AG09319 (cell line): ENCODE measurements at regions not wholly inside any gene's neighbourhood (a gene's known extent, or its start where the extent isn't known, plus 50 kb on each side); places are given as distances from the start of the nearest gene placed in this dataset.

Source experiments
- DNase-seq: peaks from one replicate; pipeline ENCODE4 v3.0.0-alpha.2; 2010; ENCODE audit warnings: low read depth; ENCODE audit errors: extremely low read depth
- TF ChIP-seq, protein P1 (sequence below): IDR thresholded peaks from 2 replicates; pipeline ENCODE4 v1.5.1; 2011; ENCODE audit warnings: low read depth, mild to moderate bottlenecking, inconsistent platforms, low read length, moderate library complexity

DNA sequence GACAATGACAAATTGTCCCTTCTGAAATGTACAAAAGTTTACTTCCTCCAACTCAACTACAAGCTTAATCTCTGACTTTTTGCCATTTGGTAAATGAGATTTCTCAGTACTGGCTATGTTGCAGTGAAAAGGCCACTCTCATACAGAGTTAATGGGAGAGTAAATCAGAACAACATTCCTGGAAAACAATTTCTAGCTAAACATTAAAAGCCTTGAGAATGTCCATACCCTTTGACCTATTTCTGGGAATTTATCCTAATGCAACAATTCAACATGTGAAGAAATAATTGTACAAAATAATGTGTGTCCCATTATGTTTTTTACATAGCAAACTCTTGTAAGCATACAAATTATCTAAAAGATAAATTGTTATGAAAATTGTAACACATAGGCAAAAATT lies 56.3 kb upstream of the SPEF2 start:
- no peak for DNase-seq
- TF ChIP-seq, protein P1, sequence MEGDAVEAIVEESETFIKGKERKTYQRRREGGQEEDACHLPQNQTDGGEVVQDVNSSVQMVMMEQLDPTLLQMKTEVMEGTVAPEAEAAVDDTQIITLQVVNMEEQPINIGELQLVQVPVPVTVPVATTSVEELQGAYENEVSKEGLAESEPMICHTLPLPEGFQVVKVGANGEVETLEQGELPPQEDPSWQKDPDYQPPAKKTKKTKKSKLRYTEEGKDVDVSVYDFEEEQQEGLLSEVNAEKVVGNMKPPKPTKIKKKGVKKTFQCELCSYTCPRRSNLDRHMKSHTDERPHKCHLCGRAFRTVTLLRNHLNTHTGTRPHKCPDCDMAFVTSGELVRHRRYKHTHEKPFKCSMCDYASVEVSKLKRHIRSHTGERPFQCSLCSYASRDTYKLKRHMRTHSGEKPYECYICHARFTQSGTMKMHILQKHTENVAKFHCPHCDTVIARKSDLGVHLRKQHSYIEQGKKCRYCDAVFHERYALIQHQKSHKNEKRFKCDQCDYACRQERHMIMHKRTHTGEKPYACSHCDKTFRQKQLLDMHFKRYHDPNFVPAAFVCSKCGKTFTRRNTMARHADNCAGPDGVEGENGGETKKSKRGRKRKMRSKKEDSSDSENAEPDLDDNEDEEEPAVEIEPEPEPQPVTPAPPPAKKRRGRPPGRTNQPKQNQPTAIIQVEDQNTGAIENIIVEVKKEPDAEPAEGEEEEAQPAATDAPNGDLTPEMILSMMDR = no peak

DNA sequence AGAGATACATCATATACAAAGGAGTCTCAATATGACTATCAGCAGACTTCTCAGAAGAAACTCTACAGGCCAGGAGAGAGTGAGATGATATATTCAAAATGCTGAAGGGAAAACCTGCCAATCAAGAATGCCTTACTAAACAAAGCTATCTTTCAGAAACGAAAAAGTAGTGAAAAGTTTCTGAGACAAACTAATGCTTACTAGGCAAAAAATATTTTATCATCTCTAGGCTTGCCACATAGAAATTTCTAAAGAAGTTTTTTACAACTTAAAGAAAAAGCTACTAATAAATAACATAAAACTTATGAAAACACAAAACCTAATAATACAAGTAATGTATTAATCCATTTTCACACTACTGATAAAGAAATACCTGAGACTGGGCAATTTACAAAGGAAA lies 59.9 kb upstream of the SPEF2 start:
- no peak for DNase-seq
- TF ChIP-seq, protein P1 = no peak

DNA sequence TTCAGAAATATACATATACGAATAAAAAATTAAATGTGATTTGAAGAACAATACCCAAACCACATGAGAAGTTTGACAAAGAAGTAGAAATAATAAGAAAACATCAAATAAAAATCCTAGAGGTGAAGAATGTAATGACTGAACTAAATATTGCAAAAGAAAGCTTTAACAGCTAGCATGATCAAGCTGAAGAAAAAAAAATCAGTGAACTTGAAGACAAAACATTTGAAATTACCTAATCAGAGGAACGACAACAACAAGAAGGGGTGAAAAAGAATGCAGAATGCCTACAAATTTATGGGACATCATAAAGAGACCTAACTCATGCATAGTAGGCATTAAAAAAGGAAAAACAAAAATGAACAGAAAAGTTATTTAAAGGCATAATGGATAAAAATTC lies 60.5 kb upstream of the SPEF2 start:
- no peak for DNase-seq

DNA sequence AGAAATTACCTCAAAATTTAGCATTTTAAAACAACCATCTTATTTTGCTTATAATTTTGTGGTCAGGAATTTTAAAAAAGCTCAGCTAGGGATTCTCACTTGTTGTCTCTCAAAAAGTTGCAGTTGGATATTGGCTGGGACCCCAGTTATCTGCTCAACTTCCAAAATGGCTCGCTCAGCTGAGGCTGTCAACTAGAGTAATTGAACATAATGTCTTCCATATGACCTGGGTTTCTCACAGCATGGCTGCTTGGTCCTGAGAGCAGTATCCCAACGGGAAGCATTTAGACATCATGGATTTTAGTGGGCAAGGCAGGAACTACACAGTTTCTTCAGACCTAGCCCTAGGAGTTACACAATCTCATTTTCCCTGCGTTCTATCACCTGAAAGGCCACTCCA lies 63.6 kb upstream of the SPEF2 start:
- no peak for DNase-seq
- TF ChIP-seq, protein P1 = no peak

More for the DNA sequence above, 60.5 kb upstream of the SPEF2 start:
- TF ChIP-seq, protein P1 = no peak

DNA sequence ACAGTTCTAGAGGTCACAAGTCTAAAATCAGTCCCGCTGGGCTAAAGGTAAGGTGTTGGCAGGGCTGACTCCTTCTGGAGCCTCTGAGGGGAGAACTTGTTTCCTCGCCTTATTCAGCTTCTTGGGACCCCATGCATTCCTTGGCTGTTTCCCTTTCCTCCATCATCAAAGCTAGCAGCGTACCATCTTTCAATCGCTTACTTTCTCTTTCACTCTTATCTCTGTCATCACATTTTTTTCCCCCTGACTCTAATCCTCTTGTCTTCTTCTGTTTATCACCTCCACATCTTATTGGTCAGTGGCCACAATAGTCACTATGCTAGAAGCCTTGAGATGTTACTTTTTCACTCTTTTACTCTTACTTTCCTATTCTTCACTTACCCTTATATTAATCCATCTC lies 72.5 kb upstream of the SPEF2 start:
- TF ChIP-seq, protein P1 = no peak
- no peak for DNase-seq

DNA sequence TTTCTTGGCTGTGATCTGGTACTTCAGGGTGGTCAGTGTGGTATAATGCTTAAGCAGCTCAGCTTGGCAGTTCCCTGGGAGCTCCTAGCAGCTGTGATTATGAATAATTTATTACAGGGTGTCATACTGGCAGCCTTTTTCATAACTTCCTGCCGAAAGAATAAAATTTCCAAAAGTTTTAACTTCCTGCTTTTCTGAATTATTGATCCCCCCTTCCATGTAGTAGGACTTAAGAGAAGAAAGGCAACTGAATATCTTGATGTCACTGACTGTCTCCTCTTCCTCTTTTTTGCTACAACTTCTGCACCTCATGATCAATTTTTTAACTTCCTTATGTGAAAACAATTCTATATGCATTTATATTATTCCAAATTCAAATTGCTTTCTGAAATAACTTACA lies 74.3 kb upstream of the SPEF2 start:
- DNase-seq = no peak
- TF ChIP-seq, protein P1 = no peak

DNA sequence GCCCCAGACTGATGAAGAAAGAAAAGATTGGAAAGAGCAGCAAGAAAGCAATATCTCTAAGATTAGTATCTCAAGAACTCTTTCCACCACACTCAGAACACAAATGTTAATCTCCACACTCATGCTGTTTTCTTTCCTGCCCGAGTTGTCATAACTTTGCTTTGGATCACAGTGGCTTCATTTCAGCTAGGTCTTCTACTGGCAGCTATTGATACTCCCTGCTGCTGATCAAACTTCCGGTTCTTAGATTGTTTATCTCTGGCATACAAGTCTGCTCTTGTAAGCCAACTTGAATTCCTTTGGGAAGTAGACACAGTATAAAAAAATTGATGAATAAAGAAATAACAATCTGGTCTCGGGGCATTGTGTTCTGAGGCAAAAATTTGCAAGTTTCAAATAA lies 77.7 kb upstream of the SPEF2 start:
- TF ChIP-seq, protein P1 = no peak
- no peak for DNase-seq
